ENCODE measurements at regions not wholly inside any gene's neighbourhood (a gene's known extent, or its start where the extent isn't known, plus 50 kb on each side); places are given as distances from the start of the nearest gene placed in this dataset.
A peak's percentile ranks its signal among the peaks of the same experiment; 100 is the strongest.

GRCh38 chr7:25829663-25830062 lies 322.3 kb upstream of the NFE2L3 start:
- in situ Hi-C loops (cut with MboI; ENCODE audit: low sequenced_read_pairs in 4 of 4) (loop anchor here in 1 of 4 donors (25.0 kb wide), 1 partner anchor 117 kb away; no protein-coding TSS in a partner anchor), intact Hi-C loops (cut with DNase I; ENCODE audit: low total_unique reads) (no loop called here)
- ATAC-seq (peak; percentile 75 to 88), DNase-seq (peak in 1 of 2 donors; percentile 27)
- Histone ChIP-seq H3K4me3 (no peak overlapping the region), H3K36me3 (no peaks in the 10 kb centered on the region), H3K27me3 (no peaks in the 10 kb centered on the region), H3K4me1 (no peaks in the 10 kb centered on the region), H3K9me3 (no peaks in the 10 kb centered on the region), H3K27ac (peak overlapping the region in 2 of 4 donors; percentile 61 to 63)
- TF ChIP-seq CTCF (IDR thresholded peaks at IDR 0.05 in 4 of 5, conservative IDR thresholded peaks at IDR 0.05 in 1 of 5) (no peak), POLR2A (IDR thresholded peaks at IDR 0.05) (no peak)

- H3K36me3 ChIP-seq = no peaks in the 10 kb centered on the region
- ATAC-seq (no peak), DNase-seq (no peak)
- H3K4me1 ChIP-seq = no peaks in the 10 kb centered on the region
- H3K9me3 ChIP-seq = no peaks in the 10 kb centered on the region
- no peaks in the 10 kb centered on the region for H3K27me3 ChIP-seq
- in situ Hi-C loops (cut with MboI; ENCODE audit: low sequenced_read_pairs in 4 of 4) = loop anchor here in 1 of 4 donors (25.0 kb wide), 1 partner anchor 118 kb away; no protein-coding TSS in a partner anchor
- H3K4me3 ChIP-seq = no peak overlapping the region
- TF ChIP-seq CTCF (IDR thresholded peaks at IDR 0.05 in 4 of 5, conservative IDR thresholded peaks at IDR 0.05 in 1 of 5) (no peak), POLR2A (IDR thresholded peaks at IDR 0.05) (no peak)
- peak overlapping the region in 1 of 4 donors; percentile 63 for H3K27ac ChIP-seq
- intact Hi-C loops (cut with DNase I; ENCODE audit: low total_unique reads) = no loop called here
Measured at GRCh38 chr7:25830215-25830614, 321.8 kb upstream of the NFE2L3 start.

GRCh38 chr7:25831062-25831691 lies 320.8 kb upstream of the NFE2L3 start:
- Histone ChIP-seq H3K27ac (no peak overlapping the region), H3K27me3 (no peaks in the 10 kb centered on the region), H3K4me3 (no peak overlapping the region), H3K4me1 (no peaks in the 10 kb centered on the region), H3K9me3 (no peaks in the 10 kb centered on the region), H3K36me3 (no peaks in the 10 kb centered on the region)
- ATAC-seq = no peak
- no peak for DNase-seq
- in situ Hi-C loops (cut with MboI; ENCODE audit: low sequenced_read_pairs in 4 of 4) (loop anchor here in 1 of 4 donors (25.0 kb wide), 1 partner anchor 119 kb away; no protein-coding TSS in a partner anchor), intact Hi-C loops (cut with DNase I; ENCODE audit: low total_unique reads) (no loop called here)
- no peak for TF ChIP-seq POLR2A (IDR thresholded peaks at IDR 0.05)
- no peak for TF ChIP-seq CTCF (IDR thresholded peaks at IDR 0.05 in 4 of 5, conservative IDR thresholded peaks at IDR 0.05 in 1 of 5)

- H3K27me3 ChIP-seq = no peaks in the 10 kb centered on the region
- ATAC-seq = no peak
- TF ChIP-seq POLR2A (IDR thresholded peaks at IDR 0.05) (no peak), CTCF (IDR thresholded peaks at IDR 0.05 in 4 of 5, conservative IDR thresholded peaks at IDR 0.05 in 1 of 5) (no peak)
- in situ Hi-C loops (cut with MboI; ENCODE audit: low sequenced_read_pairs in 4 of 4) = loop anchor here in 1 of 4 donors (25.0 kb wide), 1 partner anchor 120 kb away; no protein-coding TSS in a partner anchor
- intact Hi-C loops (cut with DNase I; ENCODE audit: low total_unique reads) = no loop called here
- no peak overlapping the region for H3K4me3 ChIP-seq
- DNase-seq = no peak
- H3K9me3 ChIP-seq = no peaks in the 10 kb centered on the region
- no peaks in the 10 kb centered on the region for H3K4me1 ChIP-seq
- H3K27ac ChIP-seq = no peak overlapping the region
- no peaks in the 10 kb centered on the region for H3K36me3 ChIP-seq
Measured at GRCh38 chr7:25831831-25832411, 320.1 kb upstream of the NFE2L3 start.

All from gastrocnemius medialis (tissue), 4 donors.